Right atrium auricular region (tissue), 2 donors: ENCODE measurements at regions not wholly inside any gene's neighbourhood (a gene's known extent, or its start where the extent isn't known, plus 50 kb on each side); places are given as distances from the start of the nearest gene placed in this dataset.

Experiments used
- DNase-seq: peaks from one replicate; pipeline ENCODE4 v3.0.0-alpha.2; 2019; ENCODE audit warnings: low spot score
- H3K27ac ChIP-seq, 2 donors: fragments of 200-600 bp; sonication (generic); 1 replicate in 1 of 2; 2 replicates in 1 of 2; pipeline ENCODE4 v1.5.1; 2016 to 2019
- H3K27me3 ChIP-seq, 2 donors: fragments of 200-600 bp; sonication (generic); one replicate each; pipeline versions ENCODE4 v1.5.1 to v1.6.0; 2017 to 2019
- H3K36me3 ChIP-seq: fragments of 200-600 bp; sonication (generic); one replicate; pipeline ENCODE4 v1.5.1; 2016
- H3K4me1 ChIP-seq, 2 donors: fragments of 200-600 bp; sonication (generic); one replicate each; pipeline versions ENCODE4 v1.5.1 to v1.6.0; 2017 to 2019
- H3K4me3 ChIP-seq, 2 donors: fragments of 200-600 bp; sonication (generic); 1 replicate in 1 of 2; 2 replicates in 1 of 2; pipeline ENCODE4 v1.5.1; 2017 to 2019; ENCODE audit warnings: mild to moderate bottlenecking in 1 of 2, moderate library complexity in 1 of 2
- H3K9me3 ChIP-seq, 2 donors: fragments of 200-600 bp; sonication (generic); one replicate each; pipeline ENCODE4 v1.5.1; 2019
- CTCF ChIP-seq, 2 donors: fragments of 200-600 bp; sonication (generic); IDR thresholded peaks; one replicate each; pipeline ENCODE4 v1.5.1; 2019; ENCODE audit warnings: antibody characterized with exemption in 2 of 2

- TF ChIP-seq CTCF (IDR thresholded peaks at IDR 0.05) = no peak
These were observed 575.6 kb downstream of the CPS1 start for GRCh38 chr2:211132046-211132445.

GRCh38 chr2:211132573-211132972, 576.2 kb downstream of the CPS1 start:
- Histone ChIP-seq H3K4me1 (no peaks in the 10 kb centered on the region), H3K36me3 (no peaks in the 10 kb centered on the region), H3K4me3 (no peak overlapping the region), H3K9me3 (no peaks in the 10 kb centered on the region), H3K27ac (no peak overlapping the region), H3K27me3 (no peaks in the 10 kb centered on the region)
- DNase-seq = no peak
- TF ChIP-seq CTCF (IDR thresholded peaks at IDR 0.05) = no peak

More at GRCh38 chr2:211132046-211132445, 575.6 kb downstream of the CPS1 start:
- Histone ChIP-seq H3K4me3 (no peak overlapping the region), H3K27ac (no peak overlapping the region), H3K4me1 (no peaks in the 10 kb centered on the region), H3K36me3 (no peaks in the 10 kb centered on the region), H3K9me3 (no peaks in the 10 kb centered on the region), H3K27me3 (no peaks in the 10 kb centered on the region)
- no peak for DNase-seq

GRCh38 chr2:211133766-211134165, 577.4 kb downstream of the CPS1 start:
- TF ChIP-seq CTCF (IDR thresholded peaks at IDR 0.05) = no peak
- no peak for DNase-seq
- Histone ChIP-seq H3K27me3 (no peaks in the 10 kb centered on the region), H3K27ac (no peak overlapping the region), H3K9me3 (no peaks in the 10 kb centered on the region), H3K4me1 (no peaks in the 10 kb centered on the region), H3K36me3 (no peaks in the 10 kb centered on the region), H3K4me3 (no peak overlapping the region)

- no peaks in the 10 kb centered on the region for H3K4me1 ChIP-seq
- no peak for DNase-seq
- no peak for TF ChIP-seq CTCF (IDR thresholded peaks at IDR 0.05)
- no peaks in the 10 kb centered on the region for H3K9me3 ChIP-seq
- H3K4me3 ChIP-seq = no peak overlapping the region
- H3K36me3 ChIP-seq = no peaks in the 10 kb centered on the region
- no peaks in the 10 kb centered on the region for H3K27me3 ChIP-seq
- H3K27ac ChIP-seq = no peak overlapping the region
These were observed 582.2 kb downstream of the CPS1 start for GRCh38 chr2:211138551-211138950.

- H3K9me3 ChIP-seq = no peaks in the 10 kb centered on the region
- no peak for TF ChIP-seq CTCF (IDR thresholded peaks at IDR 0.05)
- no peaks in the 10 kb centered on the region for H3K36me3 ChIP-seq
- no peak for DNase-seq
- H3K27me3 ChIP-seq = no peaks in the 10 kb centered on the region
- no peak overlapping the region for H3K4me3 ChIP-seq
- no peak overlapping the region for H3K27ac ChIP-seq
- no peaks in the 10 kb centered on the region for H3K4me1 ChIP-seq
These were observed 585.2 kb downstream of the CPS1 start for GRCh38 chr2:211141646-211142045.

GRCh38 chr2:211144078-211144477, 587.7 kb downstream of the CPS1 start:
- Histone ChIP-seq H3K27me3 (no peaks in the 10 kb centered on the region), H3K9me3 (no peaks in the 10 kb centered on the region), H3K27ac (no peak overlapping the region), H3K4me3 (no peak overlapping the region), H3K4me1 (no peaks in the 10 kb centered on the region), H3K36me3 (no peaks in the 10 kb centered on the region)
- TF ChIP-seq CTCF (IDR thresholded peaks at IDR 0.05) = no peak
- no peak for DNase-seq
